Embryonic facial prominence (tissue), 1 donor: ENCODE measurements at regions not wholly inside any gene's neighbourhood (a gene's known extent, or its start where the extent isn't known, plus 50 kb on each side); places are given as distances from the start of the nearest gene placed in this dataset.
"Not testable (repeated sequence)": the region's sequence is repeated elsewhere in the genome, so short reads cannot be mapped to it uniquely, and the experiment has no call there.

Source experiments
- DNase-seq: peaks from one replicate; pipeline ENCODE4 v3.0.0-alpha.2; 2016; ENCODE audit errors: extremely low spot score

- no peak for DNase-seq
These were observed 74.4 kb upstream of the HES1 start for GRCh38 chr3:194061421-194062030.

GRCh38 chr3:194062830-194063229 is 73.1 kb upstream of the HES1 start:
- no peak for DNase-seq

- no peak for DNase-seq
These were observed 71.3 kb upstream of the HES1 start for GRCh38 chr3:194064380-194065332.

DNA sequence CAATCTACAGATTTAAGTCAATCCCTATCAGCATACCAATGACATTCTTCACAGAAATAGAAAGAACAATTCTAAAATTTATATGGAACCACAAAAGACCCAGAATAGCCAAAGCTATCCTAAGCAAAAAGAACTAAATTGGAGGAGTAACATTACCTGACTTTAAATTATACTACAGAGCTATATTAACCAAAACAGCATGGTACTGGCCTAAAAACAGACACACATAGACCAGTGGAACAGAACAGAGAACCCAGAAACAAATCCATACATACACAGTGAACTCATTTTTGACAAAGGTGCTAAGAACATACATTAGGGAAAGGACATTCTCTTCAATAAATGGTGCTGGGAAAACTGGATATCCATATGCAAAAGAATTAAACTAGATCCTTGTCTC is 68.6 kb upstream of the HES1 start:
- not testable (repeated sequence) for DNase-seq

GRCh38 chr3:194067949-194068362 is 68.0 kb upstream of the HES1 start:
- DNase-seq, result no peak

DNA sequence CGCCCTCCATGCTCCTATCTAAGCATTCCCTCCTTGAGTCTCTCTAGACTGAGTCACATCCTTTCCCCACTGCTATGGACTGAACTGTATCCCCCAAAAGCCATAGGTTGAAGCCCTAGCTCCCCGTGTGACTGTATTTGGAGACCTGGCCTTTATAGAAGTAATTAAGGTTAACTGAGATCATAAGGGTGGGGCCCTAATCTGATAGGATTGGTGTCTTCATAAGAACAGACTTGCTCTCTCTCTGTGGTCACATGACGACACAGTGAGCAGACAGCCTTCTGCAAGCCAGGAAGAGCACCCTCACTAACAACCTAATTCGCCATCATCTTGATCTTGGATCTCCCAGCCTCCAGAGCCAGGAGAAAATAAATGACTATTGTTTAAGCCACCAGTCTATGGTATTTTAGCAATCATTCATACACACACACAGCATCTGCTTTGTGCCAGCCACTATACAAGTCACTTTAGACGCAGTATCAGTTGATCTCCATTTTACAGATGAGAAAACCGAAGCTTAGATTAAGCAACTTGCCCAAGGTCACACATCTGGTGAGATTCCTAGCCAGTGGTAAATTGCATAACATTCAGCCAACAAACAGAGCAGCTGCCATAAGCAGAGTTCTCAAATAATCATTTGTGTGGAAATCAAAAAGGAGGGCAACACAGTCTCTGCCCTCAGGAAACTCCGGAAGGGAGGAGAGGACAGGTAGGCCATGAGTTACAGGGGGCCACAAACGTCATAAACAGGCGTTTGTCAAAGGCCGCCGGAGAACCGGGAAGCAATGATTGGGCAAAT is 66.3 kb upstream of the HES1 start:
- DNase-seq, result no peak

- no peak for DNase-seq
These were observed 65.7 kb upstream of the HES1 start for GRCh38 chr3:194070220-194070633.

DNA sequence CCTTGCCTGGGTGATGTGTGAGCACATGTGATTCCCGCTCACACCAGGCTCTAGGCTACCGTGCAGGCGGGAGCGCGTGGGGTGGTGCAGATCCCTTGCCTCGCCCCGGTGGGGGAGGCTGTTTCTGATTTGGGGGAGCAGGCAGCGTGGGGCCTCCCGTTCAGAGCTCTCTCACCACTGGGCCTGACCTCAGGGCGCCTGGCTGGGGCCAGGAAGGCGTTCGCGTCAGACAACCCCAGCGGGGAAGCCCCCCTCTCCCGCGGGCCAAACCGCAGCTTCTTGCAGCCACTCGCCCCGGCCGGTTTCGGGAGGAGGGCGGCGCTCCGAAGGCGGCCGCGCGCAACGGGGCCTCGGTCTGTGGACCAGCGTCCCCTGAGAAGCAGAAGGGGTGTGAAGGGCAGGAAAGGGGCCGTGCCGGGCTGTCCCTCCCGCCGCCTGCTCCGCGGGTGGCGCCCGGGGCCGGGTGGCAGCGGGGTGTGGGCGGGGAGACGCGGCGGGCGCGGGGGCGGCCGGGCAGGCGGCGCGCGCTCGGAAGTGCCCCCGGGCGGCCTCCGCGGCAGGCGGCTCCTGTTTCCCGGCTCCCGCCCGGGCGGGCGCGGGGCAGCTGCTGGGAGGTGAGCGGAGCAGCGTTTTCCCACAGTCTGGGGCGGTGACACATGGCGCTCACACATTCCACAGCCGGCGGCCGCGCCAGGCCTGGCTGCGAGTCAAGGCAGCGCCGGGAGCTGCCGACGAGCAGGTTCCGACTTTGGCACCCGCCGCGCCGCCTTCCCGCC is 65.1 kb upstream of the HES1 start:
- peak; percentile 63 for DNase-seq

GRCh38 chr3:194072097-194072428 is 63.9 kb upstream of the HES1 start:
- no peak for DNase-seq

GRCh38 chr3:194072691-194073279 is 63.2 kb upstream of the HES1 start:
- DNase-seq, result no peak

- no peak for DNase-seq
These were observed 62.0 kb upstream of the HES1 start for GRCh38 chr3:194073926-194074325.

DNA sequence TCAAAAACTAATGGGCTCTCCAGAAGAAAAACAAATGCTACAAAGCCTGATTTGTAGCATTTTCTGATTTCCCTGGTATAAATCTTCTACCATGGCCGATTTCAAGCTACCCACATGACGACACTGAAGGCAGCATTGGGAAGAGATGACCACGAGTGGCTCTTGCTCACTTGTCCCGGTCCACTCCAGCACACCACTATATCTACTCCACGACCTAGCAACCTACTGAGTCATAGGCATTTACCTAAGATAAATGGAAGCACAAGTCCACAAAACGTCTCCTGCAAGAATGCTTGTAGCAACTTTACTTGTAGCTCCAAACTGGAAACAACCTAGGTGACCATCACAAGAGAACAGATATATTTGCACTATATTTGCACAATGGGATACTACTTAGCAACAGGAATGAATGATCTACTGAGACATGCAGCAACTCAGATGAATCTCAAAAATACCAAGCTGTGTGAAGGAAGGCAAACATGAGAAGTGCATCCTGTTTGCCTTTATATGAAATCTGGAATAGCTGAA is 60.8 kb upstream of the HES1 start:
- DNase-seq, result no peak

DNA sequence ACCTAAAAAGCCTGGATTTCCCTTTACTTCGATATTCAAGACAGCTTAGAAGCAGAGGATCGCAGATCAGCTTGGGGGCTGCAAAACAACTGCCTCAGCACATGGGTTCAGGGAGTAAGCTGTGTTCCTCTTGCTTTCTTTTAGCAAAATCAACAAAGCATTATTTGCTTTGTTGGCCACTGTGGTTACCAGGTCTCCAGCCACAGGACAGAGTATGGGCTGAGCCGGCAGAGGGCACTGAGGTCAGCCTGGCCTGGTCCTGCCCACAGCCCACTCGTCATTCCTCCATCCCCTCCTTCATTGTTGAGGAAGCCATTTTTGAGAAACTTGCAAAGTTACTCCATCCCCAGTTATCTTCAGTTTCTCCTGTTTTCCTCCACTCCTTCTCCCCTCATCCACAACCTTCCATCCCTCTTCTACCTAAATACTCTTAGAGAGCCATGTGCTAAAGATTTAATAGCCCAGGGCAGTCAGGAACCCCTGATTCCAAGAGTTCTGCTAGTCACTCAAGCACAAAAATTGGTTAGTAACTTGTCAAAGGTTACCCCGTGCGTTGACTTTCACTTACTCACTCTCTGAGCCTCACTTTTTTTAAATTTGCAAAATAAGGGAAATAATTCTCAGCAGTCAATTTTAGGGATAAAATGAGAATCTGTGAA is 60.0 kb upstream of the HES1 start:
- DNase-seq, result no peak

DNA sequence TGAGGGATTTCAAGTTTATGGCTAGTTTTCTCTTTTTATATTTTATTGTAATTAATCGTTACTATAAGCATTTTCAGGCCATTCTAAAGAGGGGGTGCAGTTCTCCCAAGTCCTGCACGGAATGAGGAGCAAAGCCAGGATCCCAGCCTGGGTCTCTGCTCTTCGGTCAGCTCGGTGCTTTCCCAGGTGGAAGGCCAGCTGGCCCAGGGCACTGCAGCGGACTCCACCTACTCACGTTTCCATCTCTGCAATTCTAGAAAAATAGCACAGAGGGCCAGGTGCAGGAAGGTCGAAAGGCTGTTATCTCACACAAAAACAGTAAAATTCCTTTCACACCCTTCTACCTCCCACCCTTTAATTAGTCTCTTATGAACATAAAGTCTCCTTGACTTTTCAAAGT is 59.5 kb upstream of the HES1 start:
- DNase-seq, result no peak

- no peak for DNase-seq
These were observed 58.3 kb upstream of the HES1 start for GRCh38 chr3:194077602-194078001.

- no peak for DNase-seq
These were observed 57.7 kb upstream of the HES1 start for GRCh38 chr3:194078045-194078821.

- DNase-seq, result no peak
These were observed 56.2 kb upstream of the HES1 start for GRCh38 chr3:194079702-194080172.

DNA sequence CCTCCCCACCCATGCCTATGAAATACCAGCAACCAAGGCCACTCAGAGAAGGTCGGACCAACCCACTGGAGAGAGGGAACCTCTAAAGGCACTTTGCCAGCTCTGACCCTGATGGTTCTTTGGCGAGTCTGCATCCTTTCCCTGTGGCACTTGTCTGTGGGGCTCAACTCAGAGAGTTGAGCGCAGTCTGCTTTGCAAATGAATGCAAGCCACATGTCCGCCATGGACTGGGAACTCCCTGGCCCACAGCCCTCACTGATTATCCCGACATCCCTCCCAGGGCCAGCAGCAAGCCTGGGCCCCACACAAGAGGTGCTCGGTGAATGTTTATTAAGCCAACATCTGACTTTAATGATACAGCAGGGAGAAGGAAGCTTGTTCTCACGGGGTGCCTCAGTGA is 55.5 kb upstream of the HES1 start:
- DNase-seq, result no peak
